CD14-positive monocyte (primary cell): ENCODE measurements at regions not wholly inside any gene's neighbourhood (a gene's known extent, or its start where the extent isn't known, plus 50 kb on each side); places are given as distances from the start of the nearest gene placed in this dataset.

Source experiments
- DNase-seq, 3 donors: peaks; one replicate each; pipeline ENCODE4 v3.0.0-alpha.2; 2011 to 2022
- H2AFZ ChIP-seq: 2 replicates; pipeline ENCODE4 v1.6.0; 2012; ENCODE audit warnings: mild to moderate bottlenecking, low read depth, low read length, inconsistent platforms; ENCODE audit not compliant: insufficient read depth, poor library complexity, severe bottlenecking
- H3K27ac ChIP-seq, 2 donors: 1 replicate in 1 of 2; 2 replicates in 1 of 2; pipeline ENCODE4 v1.5.1; 2012 to 2013; ENCODE audit warnings: low read length in 2 of 2, control low read depth in 1 of 2, inconsistent platforms in 1 of 2, low read depth in 1 of 2, mild to moderate bottlenecking in 1 of 2
- H3K27me3 ChIP-seq, 2 donors: one replicate each; pipeline versions ENCODE4 v1.6.0 to v1.6.1; 2011 to 2013; ENCODE audit warnings: low read length in 2 of 2; ENCODE audit not compliant: control insufficient read depth in 2 of 2, insufficient read depth in 2 of 2
- H3K36me3 ChIP-seq, 2 donors: replicated peaks in 1 of 2; 1 replicate in 1 of 2; 2 replicates in 1 of 2; pipeline versions ENCODE4 v1.5.1 to v1.6.1; 2012 to 2013; ENCODE audit warnings: low read length in 2 of 2, control low read depth in 1 of 2, inconsistent platforms in 1 of 2, mild to moderate bottlenecking in 1 of 2; ENCODE audit not compliant: insufficient read depth in 2 of 2, control insufficient read depth in 1 of 2
- H3K4me1 ChIP-seq, 2 donors: 1 replicate in 1 of 2; 2 replicates in 1 of 2; pipeline versions ENCODE4 v1.5.1 to v1.6.1; 2012 to 2013; ENCODE audit warnings: low read length in 2 of 2, control low read depth in 1 of 2, inconsistent platforms in 1 of 2, mild to moderate bottlenecking in 1 of 2, moderate library complexity in 1 of 2; ENCODE audit not compliant: insufficient read depth in 2 of 2, control insufficient read depth in 1 of 2
- H3K4me2 ChIP-seq: replicated peaks from 2 replicates; pipeline ENCODE3; 2012; ENCODE audit warnings: low read length, moderate library complexity, mild to moderate bottlenecking; ENCODE audit not compliant: poor library complexity, severe bottlenecking; ENCODE audit errors: extremely low read depth
- H3K4me3 ChIP-seq, 3 experiments: fragments of 200-600 bp in 1 of 3; sonication (generic) in 1 of 3; replicated peaks in 1 of 3; 1 replicate in 2 of 3; 2 replicates in 1 of 3; pipeline ENCODE4 v1.5.1; 2011 to 2013; ENCODE audit warnings: low read length in 3 of 3, mild to moderate bottlenecking in 3 of 3, control low read depth in 2 of 3, low read depth in 2 of 3, inconsistent platforms in 1 of 3, moderate library complexity in 1 of 3
- H3K79me2 ChIP-seq: 2 replicates; pipeline ENCODE4 v1.6.0; 2012; ENCODE audit warnings: mild to moderate bottlenecking, control low read depth, inconsistent platforms, low read length, moderate library complexity; ENCODE audit not compliant: insufficient read depth
- H3K9ac ChIP-seq: 2 replicates; pipeline ENCODE4 v1.6.0; 2017; ENCODE audit warnings: low read length, mild to moderate bottlenecking; ENCODE audit not compliant: insufficient read depth, poor library complexity, severe bottlenecking
- H3K9me3 ChIP-seq, 2 donors: replicated peaks in 1 of 2; 1 replicate in 1 of 2; 2 replicates in 1 of 2; pipeline versions ENCODE4 v1.5.1 to v1.6.1; 2012 to 2013; ENCODE audit warnings: low read length in 2 of 2, control low read depth in 1 of 2; ENCODE audit not compliant: control insufficient read depth in 1 of 2, insufficient read depth in 1 of 2
- H4K20me1 ChIP-seq: 2 replicates; pipeline ENCODE4 v1.6.0; 2012; ENCODE audit warnings: mild to moderate bottlenecking, low read length, control low read depth, moderate library complexity; ENCODE audit not compliant: insufficient read depth
- H3K27ac Mint-ChIP-seq, 7 donors: one replicate each; pipeline ENCODE4 v1.8.0; 2020; ENCODE audit warnings: mild to moderate bottlenecking in 7 of 7, mixed read lengths in 7 of 7, moderate library complexity in 6 of 7, inconsistent platforms in 2 of 7
- H3K27me3 Mint-ChIP-seq, 3 donors: one replicate each; pipeline ENCODE4 v1.8.0; 2021 to 2022; ENCODE audit warnings: low read depth in 3 of 3, mild to moderate bottlenecking in 3 of 3, mixed read lengths in 3 of 3, moderate library complexity in 3 of 3, inconsistent platforms in 1 of 3
- H3K36me3 Mint-ChIP-seq, 2 donors: one replicate each; pipeline ENCODE4 v1.8.0; 2020; ENCODE audit warnings: mixed read lengths in 2 of 2, inconsistent platforms in 1 of 2, mild to moderate bottlenecking in 1 of 2
- H3K4me1 Mint-ChIP-seq: one replicate; pipeline ENCODE4 v1.8.0; 2020; ENCODE audit warnings: mild to moderate bottlenecking, mixed read lengths
- H3K4me3 Mint-ChIP-seq, 2 donors: one replicate each; pipeline ENCODE4 v1.8.0; 2020; ENCODE audit warnings: mild to moderate bottlenecking in 2 of 2, mixed read lengths in 2 of 2, moderate library complexity in 1 of 2
- H3K9me3 Mint-ChIP-seq, 7 donors: one replicate each; pipeline ENCODE4 v1.8.0; 2020 to 2022; ENCODE audit warnings: mixed read lengths in 7 of 7, mild to moderate bottlenecking in 6 of 7, moderate library complexity in 6 of 7, inconsistent platforms in 2 of 7
- CTCF ChIP-seq: fragments of 200-600 bp; IDR thresholded peaks from one replicate; pipeline ENCODE4 v1.8.0; 2022; ENCODE audit warnings: antibody characterized with exemption, mild to moderate bottlenecking
- WGBS: methylation state at CpG from one replicate; pipeline ENCODE4 v1.1.5; 2013; ENCODE audit warnings: missing lambda C conversion rate; ENCODE audit not compliant: insufficient coverage; 5-methylcytosine and 5-hydroxymethylcytosine counted together
- intact Hi-C, 2 donors: fragments of 100-400 bp; cut with micrococcal nuclease; formaldehyde crosslinking; loops; one replicate each; pipeline versions ENCODE4 v1.15.0 to v1.15.1; 2023

- no peaks in the 10 kb centered on the region for H4K20me1 ChIP-seq
- H3K4me2 ChIP-seq = no peak overlapping the region
- no peaks in the 10 kb centered on the region for H3K4me1 ChIP-seq
- no peak overlapping the region for H3K27ac ChIP-seq
- H3K9me3 ChIP-seq = peaks cover 6 to 9% of the 10 kb centered on the region in 2 donors
- Mint-ChIP-seq H3K4me1 (no peaks in the 10 kb centered on the region), H3K27ac (no peak overlapping the region), H3K4me3 (no peak overlapping the region), H3K9me3 (peaks cover 8 to 31% (median 14%) of the 10 kb centered on the region in 7 donors), H3K36me3 (no peaks in the 10 kb centered on the region), H3K27me3 (peaks cover 0 to 7% (median 1%) of the 10 kb centered on the region in 3 donors)
- H3K9ac ChIP-seq = no peak overlapping the region
- H3K36me3 ChIP-seq = no peaks in the 10 kb centered on the region
- WGBS = 96% methylated on average over 8 of the region's 10 CpGs
- no peaks in the 10 kb centered on the region for H3K27me3 ChIP-seq
- no peak for DNase-seq
- no peak for TF ChIP-seq CTCF
- intact Hi-C loops = no loop called here
- H3K4me3 ChIP-seq = no peak overlapping the region
- no peak overlapping the region for H2AFZ ChIP-seq
- H3K79me2 ChIP-seq = no peaks in the 10 kb centered on the region
Observed at GRCh38 chr11:70933981-70934583, 318.3 kb downstream of the SHANK2 start.

GRCh38 chr11:70935006-70935768 is 317.2 kb downstream of the SHANK2 start:
- Histone ChIP-seq H3K27me3 (no peaks in the 10 kb centered on the region), H3K9me3 (peaks cover 7 to 14% of the 10 kb centered on the region in 2 donors), H3K27ac (no peak overlapping the region), H2AFZ (no peak overlapping the region), H3K36me3 (no peaks in the 10 kb centered on the region), H4K20me1 (no peaks in the 10 kb centered on the region), H3K4me1 (no peaks in the 10 kb centered on the region), H3K4me3 (no peak overlapping the region), H3K4me2 (no peak overlapping the region), H3K79me2 (no peaks in the 10 kb centered on the region), H3K9ac (no peak overlapping the region)
- H3K27ac Mint-ChIP-seq = no peak overlapping the region
- H3K4me3 Mint-ChIP-seq = no peak overlapping the region
- DNase-seq = no peak
- 84% methylated on average over 9 of the region's 13 CpGs for WGBS
- H3K9me3 Mint-ChIP-seq = peaks cover 10 to 36% (median 17%) of the 10 kb centered on the region in 7 donors
- H3K4me1 Mint-ChIP-seq = no peaks in the 10 kb centered on the region
- H3K27me3 Mint-ChIP-seq = peaks cover 0 to 6% (median 0%) of the 10 kb centered on the region in 3 donors
- intact Hi-C loops = no loop called here
- TF ChIP-seq CTCF = no peak
- no peaks in the 10 kb centered on the region for H3K36me3 Mint-ChIP-seq
